ENCODE measurements at regions not wholly inside any gene's neighbourhood (a gene's known extent, or its start where the extent isn't known, plus 50 kb on each side); places are given as distances from the start of the nearest gene placed in this dataset.

- no peak for DNase-seq (ENCODE audit: low read depth)
Measured at GRCh38 chr12:76219806-76220205, 128.4 kb downstream of the BBS10 start.

DNA sequence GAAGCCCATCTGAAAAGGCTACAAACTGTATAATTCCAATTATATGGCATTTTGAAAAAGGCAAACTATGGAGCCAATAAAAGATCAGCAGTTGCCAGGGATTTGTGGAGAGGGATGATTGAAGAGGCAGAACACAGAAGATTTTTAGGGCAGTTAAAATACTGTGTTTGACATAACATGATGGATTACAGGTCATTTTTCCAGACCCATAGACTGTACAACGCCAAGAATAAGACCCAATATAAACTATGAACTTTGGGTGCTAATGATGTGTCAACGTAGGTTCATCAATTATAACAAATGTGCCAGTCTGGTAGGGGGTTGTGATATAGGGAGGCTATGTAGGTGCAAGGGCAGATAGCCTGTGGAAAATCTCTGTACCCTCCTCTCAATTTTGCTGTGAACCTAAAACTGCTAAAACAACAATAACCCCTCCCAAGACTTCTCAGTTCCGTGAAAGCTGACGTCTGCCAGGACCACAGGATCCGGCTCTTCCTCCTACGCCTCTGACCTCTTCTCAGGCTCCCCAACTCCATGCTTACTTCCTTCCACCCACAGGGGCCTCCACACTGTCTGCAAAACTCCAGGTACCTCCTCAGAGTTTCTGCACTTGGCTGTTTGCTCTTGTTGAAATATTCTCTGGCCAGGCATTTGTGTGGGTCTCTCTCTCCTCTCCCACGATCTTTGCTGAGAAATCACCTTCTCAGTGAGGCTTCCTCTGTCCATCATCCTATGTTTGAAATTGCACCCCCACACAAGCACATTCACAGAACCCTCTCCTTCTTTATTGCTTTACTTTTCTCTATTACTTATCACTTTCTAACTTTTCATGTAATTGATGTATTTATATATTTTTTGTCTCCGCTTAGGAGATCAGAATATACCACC is 131.4 kb downstream of the BBS10 start:
- DNase-seq (ENCODE audit: low read depth): no peak

DNA sequence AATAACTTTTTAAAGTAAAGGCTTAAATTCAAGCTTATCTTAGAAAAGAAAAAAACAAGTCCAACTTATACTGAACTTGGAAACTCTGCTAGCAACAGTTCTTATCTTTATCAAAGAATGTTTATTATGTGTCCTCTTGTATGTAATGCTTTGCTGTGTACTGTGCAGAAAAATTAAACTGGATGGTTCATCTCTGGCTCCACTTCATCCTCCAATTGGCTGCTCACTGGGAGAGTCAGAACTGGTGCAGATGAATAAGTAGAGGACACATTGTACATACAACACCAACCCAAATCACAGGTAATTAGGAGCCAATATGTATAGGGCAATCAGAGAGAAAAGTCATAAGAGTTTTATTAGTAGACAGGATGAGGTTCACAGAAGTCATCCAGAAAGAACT is 123.6 kb upstream of the NAP1L1 start:
- DNase-seq (ENCODE audit: low read depth): no peak

GRCh38 chr12:76206677-76207072 is 122.2 kb upstream of the NAP1L1 start:
- DNase-seq (ENCODE audit: low read depth): no peak

- DNase-seq (ENCODE audit: low read depth): no peak
Measured at GRCh38 chr12:76206039-76206676, 121.7 kb upstream of the NAP1L1 start.

- DNase-seq (ENCODE audit: low read depth): no peak
Measured at GRCh38 chr12:76202621-76203020, 118.1 kb upstream of the NAP1L1 start.

- no peak for DNase-seq (ENCODE audit: low read depth)
Measured at GRCh38 chr12:76201758-76202157, 117.3 kb upstream of the NAP1L1 start.

GRCh38 chr12:76201316-76201715 is 116.8 kb upstream of the NAP1L1 start:
- no peak for DNase-seq (ENCODE audit: low read depth)

GRCh38 chr12:76199808-76200207 is 115.3 kb upstream of the NAP1L1 start:
- DNase-seq (ENCODE audit: low read depth): no peak

DNA sequence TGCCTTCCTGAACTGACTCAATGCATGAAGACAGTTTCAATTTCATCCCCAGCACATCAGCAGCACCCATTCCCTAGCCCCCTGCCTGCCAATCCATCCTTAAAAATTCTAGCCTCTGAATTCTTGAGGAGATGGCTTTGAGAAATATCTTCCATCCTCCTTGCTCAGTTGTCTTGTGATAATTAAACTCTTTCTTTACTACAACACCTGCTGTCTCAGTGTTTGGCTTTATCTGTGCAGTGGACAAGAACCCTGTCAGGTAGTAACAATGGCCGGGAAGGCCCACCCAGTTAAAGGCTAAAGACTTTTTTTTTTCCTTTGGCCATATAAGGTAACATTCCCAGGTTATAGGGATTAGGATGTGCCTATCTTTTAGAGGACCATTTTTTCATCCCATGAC is 114.4 kb upstream of the NAP1L1 start:
- DNase-seq (ENCODE audit: low read depth): no peak

DNA sequence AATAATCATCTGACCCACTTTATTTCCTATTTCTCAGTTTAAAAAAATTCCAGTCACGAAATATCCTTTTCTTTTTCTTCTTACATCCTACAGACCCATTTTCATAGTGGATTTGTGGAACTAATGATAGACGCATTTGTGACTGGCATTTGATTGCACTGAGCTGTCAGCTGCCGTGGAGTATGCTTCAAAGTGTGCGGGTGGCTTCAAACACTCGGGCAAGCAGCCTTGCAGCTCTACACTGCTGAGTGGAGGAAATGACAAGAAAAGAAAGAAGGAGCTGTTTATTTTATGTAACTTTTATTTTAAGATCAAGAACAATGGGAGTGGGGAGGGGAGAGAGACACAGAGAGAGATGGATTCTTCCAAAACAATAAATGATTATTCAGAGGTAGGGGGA is 112.8 kb upstream of the NAP1L1 start:
- no peak for DNase-seq (ENCODE audit: low read depth)

- DNase-seq (ENCODE audit: low read depth): no peak
Measured at GRCh38 chr12:76195920-76196319, 111.4 kb upstream of the NAP1L1 start.

DNA sequence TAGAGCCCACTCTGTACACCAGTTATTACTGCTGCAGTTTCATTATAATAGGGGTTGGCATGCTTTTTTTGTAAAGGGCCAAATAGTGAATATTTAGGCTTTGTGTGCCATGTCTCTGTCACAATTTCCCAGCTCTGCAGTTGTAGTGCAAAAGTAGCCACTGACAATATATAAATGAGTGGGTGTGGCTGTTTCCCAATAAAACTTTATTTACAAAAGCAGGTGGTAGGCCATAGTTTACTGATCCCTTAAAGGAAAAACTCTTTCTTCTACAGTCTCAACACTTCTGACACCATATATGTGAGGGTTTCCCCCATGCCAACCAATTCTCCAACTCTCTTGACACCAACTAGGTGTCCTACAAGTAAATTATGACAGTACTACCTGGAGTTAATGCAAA is 110.2 kb upstream of the NAP1L1 start:
- DNase-seq (ENCODE audit: low read depth): no peak

GRCh38 chr12:76193961-76194360 is 109.5 kb upstream of the NAP1L1 start:
- DNase-seq (ENCODE audit: low read depth): no peak

DNA sequence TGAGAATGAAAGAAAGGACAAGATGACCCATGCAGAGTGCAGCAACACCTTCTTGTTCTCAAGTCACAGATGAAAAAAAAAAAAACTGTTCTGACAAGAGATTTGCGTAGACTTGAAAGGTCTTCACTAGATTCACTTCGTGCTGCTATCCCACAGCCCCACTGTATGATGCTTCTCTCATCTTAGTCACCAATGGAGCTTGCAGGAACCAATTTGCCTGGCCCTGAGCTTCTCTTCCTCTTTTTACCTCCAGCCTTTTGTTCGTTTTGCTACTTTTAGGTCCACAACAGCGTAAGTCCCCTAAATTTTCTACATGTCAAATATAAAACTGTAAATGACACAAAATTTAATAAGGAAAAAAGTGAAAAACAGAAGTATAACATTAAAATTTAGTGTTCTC is 107.9 kb upstream of the NAP1L1 start:
- no peak for DNase-seq (ENCODE audit: low read depth)

- no peak for DNase-seq (ENCODE audit: low read depth)
Measured at GRCh38 chr12:76190299-76190698, 105.8 kb upstream of the NAP1L1 start.

DNA sequence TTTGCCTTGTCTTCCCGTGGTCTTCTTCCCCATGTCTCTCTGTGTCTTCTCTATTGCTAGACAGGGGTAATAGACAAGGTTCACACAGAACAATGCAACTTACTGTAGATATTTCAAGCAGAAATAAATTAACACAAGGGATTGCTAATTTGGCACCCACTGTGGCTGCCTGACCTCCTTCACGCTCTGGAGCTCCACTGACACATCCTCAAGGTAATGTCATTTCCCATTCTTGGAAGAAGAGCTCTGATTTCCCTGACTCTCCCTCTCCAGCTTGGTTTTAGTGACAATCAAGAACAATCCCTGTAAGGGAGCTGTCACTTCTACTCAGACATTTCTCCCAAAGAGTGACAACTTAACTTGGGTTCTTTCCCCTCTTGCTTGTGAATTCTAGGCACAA is 105.4 kb upstream of the NAP1L1 start:
- DNase-seq (ENCODE audit: low read depth): no peak

DNA sequence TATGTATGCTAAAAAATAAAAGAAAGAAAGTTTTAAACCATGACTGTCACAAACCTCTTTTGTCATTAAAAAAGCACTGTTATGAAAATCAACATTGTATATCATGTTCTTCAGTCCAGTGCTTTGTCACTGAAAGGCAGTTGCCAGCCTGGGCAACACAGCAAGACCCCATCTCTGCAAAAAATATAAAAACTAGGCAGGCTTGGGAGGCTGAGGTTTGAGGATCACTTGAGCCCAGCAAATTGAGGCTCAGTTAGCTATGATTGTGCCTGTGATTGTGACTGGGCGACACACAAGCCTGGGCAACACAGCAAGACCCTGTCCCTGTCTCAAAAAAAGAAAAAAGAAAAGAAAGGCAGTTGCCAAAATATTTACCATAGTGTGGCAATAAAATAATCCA is 102.7 kb upstream of the NAP1L1 start:
- DNase-seq (ENCODE audit: low read depth): no peak

DNA sequence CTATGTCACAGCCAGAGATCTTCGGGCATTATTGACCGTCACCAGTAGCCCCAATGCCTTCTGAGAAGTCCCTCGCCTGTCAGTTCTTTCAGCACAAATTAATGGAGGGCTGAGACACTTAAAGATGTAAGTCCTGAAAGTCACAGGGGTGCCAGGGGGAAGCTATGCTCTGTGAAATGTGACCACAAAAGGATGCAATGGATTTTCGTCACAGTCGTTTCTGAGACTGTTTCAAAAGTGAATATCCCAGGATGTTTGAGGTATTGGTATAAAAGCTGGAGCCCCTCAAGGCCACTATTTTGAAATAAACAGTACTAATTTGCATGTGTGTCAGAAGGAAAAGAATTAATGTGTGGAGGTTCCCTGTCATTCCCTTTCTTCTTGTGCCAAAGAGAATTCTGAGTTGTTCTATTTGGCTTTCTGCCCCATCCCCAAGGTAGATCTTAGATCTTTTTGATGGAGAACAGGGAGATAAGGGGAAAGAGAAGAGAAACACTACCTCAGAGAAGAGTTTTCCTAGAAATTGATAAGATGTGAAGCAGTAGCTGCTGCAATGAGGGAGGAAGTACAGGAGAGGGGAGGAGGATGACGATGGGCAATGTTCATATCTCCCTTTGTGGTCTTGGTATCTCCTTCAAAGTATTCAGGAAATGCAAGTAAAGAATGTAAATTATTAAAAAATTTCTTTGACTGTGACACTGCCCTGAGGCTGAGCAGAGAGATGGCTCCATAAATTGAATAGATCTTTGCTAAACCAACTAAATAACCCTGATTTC is 101.8 kb upstream of the NAP1L1 start:
- no peak for DNase-seq (ENCODE audit: low read depth)

DNA sequence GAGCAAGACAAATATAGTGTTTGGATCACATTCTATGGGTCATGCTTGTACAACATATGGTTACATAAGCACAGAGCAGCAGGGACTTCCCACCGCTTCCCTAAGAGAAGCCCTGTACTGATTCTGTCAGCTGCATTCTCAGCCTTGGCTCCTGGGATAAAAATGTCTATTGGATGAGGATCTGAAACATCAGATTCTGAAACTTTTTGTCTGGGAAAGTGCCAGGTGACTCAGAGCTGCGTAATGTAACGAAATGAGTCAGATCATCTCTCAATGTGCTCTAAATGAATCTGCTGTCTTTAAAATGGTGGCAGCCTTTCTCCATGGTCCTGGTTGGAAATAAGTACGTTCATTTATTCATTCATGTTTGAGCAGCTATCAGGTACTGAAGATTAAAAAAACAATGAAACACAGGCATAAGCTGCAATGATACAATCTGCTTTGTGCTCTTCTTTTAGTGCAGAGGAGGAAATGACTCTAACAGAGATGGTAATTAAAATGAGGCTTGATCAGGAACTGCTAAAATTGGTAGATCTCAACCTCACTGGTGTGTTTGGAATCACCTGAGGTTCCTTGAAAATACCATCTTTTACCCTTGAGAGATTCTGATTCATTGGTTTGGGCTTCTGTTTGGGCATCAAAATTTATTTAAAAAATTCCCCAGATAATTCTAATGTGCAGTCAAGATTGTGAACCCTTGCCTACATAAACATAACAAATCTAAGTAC is 99.1 kb upstream of the NAP1L1 start:
- DNase-seq (ENCODE audit: low read depth): no peak

- DNase-seq (ENCODE audit: low read depth): no peak
Measured at GRCh38 chr12:76180401-76181277, 96.2 kb upstream of the NAP1L1 start.
